HG03139 (cell line): ENCODE measurements at regions not wholly inside any gene's neighbourhood (a gene's known extent, or its start where the extent isn't known, plus 50 kb on each side); places are given as distances from the start of the nearest gene placed in this dataset.

Source experiments
- ATAC-seq: cut with Tn5 transposase; IDR thresholded peaks from one replicate; pipeline ENCODE4 v1.9.1; 2021; ENCODE audit not compliant: unreplicated experiment

GRCh38 chr2:30367232-30368070 is 79.6 kb upstream of the LCLAT1 start:
- ATAC-seq, result no peak

DNA sequence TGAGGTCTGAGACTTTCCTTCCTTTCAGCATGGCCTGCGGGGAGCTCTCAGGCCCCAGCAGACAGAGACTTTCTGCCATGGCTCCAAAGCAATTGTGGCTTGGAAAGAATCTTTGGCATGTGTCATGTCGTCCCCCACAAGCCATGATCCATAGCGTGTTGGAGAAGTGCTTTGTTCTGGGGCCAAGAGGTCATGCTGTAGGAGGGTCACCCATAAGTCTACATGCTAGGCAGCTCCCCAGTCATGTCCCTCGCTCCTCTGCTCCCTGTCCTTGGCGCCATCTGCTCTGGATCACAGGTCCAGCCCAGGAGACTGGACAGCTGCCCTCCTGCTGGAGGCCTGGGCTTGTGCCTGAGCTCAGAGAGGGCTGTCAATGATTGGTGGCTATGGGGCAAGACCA is 78.8 kb upstream of the LCLAT1 start:
- ATAC-seq, result no peak

DNA sequence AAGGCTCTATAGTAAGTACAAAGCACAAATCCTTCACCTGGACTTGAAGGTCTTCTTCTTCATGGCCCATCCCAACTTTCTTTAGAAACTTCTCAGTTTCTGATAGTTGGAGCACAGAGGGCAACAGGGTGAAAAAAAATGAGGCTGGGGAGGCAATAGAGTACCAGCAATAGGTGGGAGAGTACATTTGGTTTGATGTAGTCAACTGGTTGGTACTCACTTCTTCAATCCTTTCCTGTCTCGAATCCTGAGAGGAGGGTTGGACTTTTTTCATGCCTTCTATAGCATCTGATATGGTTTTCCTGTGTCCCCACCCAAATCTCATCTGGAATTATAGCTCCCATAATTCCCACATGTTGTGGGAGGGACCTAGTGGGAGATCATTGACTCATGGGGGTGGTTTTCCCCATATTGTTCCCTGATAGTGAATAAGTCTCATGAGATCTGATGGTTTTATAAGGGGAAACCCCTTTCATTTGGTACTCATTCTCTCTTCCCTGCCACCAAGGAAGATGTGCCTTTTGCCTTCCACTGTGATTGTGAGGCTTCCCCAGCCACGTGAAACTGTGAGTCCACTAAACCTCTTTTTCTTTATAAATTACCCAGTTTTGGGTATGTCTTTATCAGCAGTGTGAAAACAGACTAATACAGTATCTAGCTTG is 75.9 kb upstream of the LCLAT1 start:
- ATAC-seq, result no peak

DNA sequence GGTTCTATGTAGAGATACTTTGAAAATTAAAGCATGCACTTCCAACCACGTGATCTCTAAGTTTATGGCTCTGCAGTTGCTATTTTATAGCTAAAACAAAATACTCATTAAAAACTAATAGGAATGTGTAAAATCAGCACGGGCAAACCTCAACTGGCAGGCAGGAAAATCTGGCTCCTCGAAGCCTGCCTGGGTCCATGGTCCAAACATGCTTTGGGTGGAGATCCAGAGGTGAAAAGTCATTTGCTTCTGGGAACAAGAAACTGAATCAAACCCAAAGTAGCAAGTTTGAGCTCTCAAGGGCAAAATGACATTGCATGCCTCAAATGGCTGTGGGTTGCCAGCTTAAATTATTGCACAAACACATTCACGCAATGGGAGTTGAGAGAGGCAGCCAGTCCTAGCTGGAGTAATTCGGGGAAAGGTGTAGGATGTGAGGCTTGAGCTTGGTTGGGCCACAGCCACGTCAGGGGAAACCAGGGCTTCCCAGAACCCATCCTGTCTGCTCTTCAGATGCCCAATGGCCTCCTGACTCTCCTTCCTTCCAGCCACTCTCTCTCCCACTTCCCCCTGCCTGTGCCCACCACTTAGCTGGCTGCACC is 75.2 kb upstream of the LCLAT1 start:
- ATAC-seq, result no peak

- ATAC-seq, result no peak
Measured at GRCh38 chr2:30372826-30373225, 74.2 kb upstream of the LCLAT1 start.

DNA sequence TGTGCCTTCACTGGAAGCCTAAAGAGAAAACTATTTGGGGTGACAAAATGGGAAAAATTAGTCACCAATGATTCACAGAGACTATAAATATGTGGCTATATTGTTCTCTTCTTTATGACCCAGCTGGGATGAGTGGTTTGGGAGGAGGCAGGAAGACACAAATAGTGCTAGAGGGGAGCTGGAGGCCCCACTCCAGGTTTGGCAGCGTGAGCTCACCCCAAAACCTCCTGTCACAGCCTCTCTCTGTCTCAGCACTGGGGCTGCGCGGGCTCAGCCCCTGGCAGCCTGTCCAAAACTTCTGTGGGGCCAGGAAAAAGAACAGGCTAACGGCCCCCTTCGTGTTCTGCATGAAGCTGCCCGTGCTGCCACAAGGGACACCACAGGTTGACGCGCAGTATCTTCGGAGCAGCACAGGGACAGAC is 73.2 kb upstream of the LCLAT1 start:
- no peak for ATAC-seq

- no peak for ATAC-seq
Measured at GRCh38 chr2:30374380-30374779, 72.7 kb upstream of the LCLAT1 start.

DNA sequence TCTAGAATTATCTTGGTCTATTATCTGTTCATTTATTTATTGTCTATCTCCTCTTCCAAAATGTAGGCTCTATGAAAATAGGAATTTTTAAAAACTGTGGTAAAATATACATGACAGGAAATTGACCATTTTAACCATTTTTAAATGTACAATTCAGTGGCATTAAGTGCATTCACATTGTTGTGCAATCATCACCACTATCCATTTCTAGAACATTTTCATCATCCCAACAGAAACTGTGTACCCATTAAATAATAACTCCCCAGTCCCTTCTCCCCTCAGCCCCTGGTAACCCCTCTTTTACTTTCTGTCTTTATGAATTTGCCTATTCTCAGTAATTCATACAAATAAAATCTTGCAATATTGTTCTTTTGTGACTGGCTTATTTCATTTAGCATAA is 71.1 kb upstream of the LCLAT1 start:
- no peak for ATAC-seq

DNA sequence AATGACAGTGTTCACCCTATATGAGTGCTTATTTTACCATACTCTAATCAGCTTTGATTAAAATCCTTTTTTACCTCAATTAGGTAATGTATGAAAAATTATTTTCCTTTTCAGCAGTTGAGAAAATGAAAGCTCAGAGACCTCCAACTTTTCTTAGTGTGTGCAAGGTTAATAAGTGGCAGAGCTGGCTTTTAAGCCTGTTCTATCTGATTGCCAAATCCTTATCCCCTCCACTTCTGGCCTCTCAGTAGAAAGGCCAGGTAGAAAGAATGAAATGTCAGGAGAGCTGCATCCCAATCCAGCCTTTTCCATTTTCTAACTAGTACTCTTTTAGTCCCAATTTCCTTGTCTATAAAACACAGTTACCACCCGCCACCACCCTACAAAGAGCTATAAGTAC is 67.6 kb upstream of the LCLAT1 start:
- no peak for ATAC-seq

DNA sequence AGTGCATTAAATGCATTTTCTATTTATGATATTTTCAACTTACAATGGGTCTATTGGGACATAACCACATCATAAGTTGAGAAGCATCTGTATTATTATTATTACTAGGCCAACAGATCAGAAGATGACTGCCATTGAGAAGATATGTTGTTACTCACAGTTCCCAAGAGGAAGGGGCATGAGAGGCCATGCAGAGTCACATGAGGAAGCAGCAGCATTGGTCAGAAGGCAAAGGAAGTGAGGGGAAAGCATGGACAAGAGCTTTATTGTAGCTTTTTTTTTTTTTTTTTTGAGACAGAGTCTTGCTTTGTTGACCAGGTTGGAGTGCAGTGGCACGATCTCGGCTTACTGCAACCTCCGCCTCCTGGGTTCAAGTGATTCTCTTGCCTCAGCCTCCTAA is 66.2 kb upstream of the LCLAT1 start:
- ATAC-seq, result no peak

DNA sequence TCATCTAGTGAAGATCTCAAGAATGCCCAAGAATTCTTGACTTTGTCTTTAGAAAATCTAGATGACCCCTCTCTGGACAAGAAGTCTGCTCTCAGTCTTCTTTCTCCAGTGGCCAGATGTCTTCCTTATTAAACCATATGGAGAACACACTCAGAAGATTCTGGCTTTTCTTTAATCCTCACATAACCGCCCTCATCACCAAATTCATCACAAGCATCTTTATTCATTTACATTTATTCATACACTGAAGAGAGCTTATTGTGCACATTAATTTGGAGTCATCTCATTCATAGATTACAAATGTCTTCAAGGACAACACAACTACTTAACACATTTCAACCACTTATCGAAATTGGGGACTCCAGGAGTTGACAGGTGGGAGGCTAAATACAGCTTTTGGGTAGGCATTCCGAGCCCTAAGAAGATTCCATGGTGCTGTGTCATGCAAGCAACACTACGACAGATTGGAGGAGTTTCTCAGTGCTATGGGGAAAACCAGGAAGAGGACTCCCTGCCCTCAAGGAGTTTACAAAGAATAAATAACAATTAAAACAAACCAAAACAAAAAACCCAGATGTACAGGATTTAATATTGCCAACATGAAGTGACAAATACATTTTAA is 64.8 kb upstream of the LCLAT1 start:
- ATAC-seq, result no peak

- no peak for ATAC-seq
Measured at GRCh38 chr2:30382995-30383394, 64.1 kb upstream of the LCLAT1 start.

GRCh38 chr2:30385327-30385726 is 61.7 kb upstream of the LCLAT1 start:
- no peak for ATAC-seq

- ATAC-seq, result no peak
Measured at GRCh38 chr2:30392097-30392496, 54.9 kb upstream of the LCLAT1 start.

GRCh38 chr2:30393510-30393909 is 53.5 kb upstream of the LCLAT1 start:
- ATAC-seq, result no peak

DNA sequence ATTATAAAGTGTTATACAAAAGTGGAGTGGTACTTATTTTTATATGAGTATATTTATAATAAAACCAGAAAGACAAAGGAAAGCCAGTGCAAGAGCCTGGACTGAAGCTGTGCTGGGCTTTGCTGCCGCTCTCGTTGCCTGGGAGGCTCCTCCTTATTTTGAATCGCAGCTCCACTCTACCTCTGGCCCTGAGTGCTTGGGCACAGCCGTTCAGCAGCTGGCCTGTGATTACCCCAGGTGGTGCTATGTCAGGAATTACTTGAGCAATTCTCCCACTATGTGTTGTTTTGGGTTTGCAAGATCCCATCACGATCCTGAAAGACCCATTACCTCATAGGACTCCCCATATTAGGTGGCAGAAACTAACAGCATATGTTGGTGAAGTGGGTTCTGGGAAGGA is 53.0 kb upstream of the LCLAT1 start:
- no peak for ATAC-seq

DNA sequence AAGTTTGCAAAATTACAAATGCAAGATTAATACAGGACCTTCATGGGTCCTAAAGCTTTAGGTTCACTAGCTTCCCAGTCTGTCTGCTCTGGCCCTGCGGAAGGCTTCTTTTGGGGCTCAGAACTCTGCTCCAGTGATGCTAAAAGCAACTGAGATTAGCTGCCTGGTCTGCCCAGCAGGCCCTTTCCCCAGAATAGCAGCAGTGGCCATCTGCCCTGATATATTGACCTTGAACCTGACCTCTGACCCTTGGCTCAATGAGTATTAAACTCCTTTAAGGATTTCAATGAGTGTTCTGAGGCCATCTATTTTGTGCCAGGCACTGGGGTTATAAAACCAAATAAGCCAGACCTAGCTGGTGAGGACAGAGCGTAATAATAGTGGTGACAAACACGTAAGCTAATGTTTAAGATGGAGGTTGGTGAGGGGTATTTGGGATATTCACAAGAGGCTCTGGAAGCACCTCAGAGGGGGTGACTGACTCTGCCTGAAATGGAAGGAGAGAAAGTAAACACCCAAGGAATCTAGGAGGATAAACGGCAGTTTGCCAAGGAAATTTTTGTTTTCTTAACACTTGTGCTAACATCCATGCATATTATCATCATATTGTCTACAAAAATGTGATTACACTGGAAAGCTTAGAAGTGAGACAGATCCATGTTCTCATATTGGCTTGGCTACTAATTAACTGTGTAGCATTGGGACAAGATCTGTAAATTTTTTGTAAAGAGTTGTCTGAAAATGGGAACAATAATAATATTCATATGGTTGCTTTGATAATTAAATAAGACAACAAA is 50.4 kb upstream of the LCLAT1 start:
- ATAC-seq, result no peak
